HG03097 (cell line): ENCODE measurements at regions not wholly inside any gene's neighbourhood (a gene's known extent, or its start where the extent isn't known, plus 50 kb on each side); places are given as distances from the start of the nearest gene placed in this dataset.

Experiments used
- ATAC-seq: cut with Tn5 transposase; IDR thresholded peaks from one replicate; pipeline ENCODE4 v1.9.1; 2021; ENCODE audit not compliant: unreplicated experiment, low FRiP score

- ATAC-seq = no peak
These were observed 243.7 kb upstream of the BMPER start for GRCh38 chr7:33661430-33662160.

GRCh38 chr7:33666531-33666930 is 238.8 kb upstream of the BMPER start:
- ATAC-seq = no peak

- no peak for ATAC-seq
These were observed 238.1 kb upstream of the BMPER start for GRCh38 chr7:33667196-33667595.

- ATAC-seq = no peak
These were observed 236.1 kb upstream of the BMPER start for GRCh38 chr7:33669251-33669670.

- peak; percentile 61 for ATAC-seq
These were observed 233.6 kb upstream of the BMPER start for GRCh38 chr7:33671531-33672262.

GRCh38 chr7:33673029-33673700 is 232.2 kb upstream of the BMPER start:
- no peak for ATAC-seq

- ATAC-seq = no peak
These were observed 230.4 kb upstream of the BMPER start for GRCh38 chr7:33674804-33675411.

GRCh38 chr7:33677556-33677955 is 227.8 kb upstream of the BMPER start:
- ATAC-seq = no peak

- no peak for ATAC-seq
These were observed 226.6 kb upstream of the BMPER start for GRCh38 chr7:33678569-33679335.

- no peak for ATAC-seq
These were observed 224.7 kb upstream of the BMPER start for GRCh38 chr7:33680682-33681081.

GRCh38 chr7:33685503-33685902 is 219.8 kb upstream of the BMPER start:
- no peak for ATAC-seq

- no peak for ATAC-seq
These were observed 219.2 kb upstream of the BMPER start for GRCh38 chr7:33685981-33686683.

- ATAC-seq = no peak
These were observed 217.7 kb upstream of the BMPER start for GRCh38 chr7:33687625-33688024.

GRCh38 chr7:33691180-33691579 is 214.2 kb upstream of the BMPER start:
- ATAC-seq = no peak

GRCh38 chr7:33692956-33693355 is 212.4 kb upstream of the BMPER start:
- no peak for ATAC-seq

- ATAC-seq = no peak
These were observed 211.3 kb upstream of the BMPER start for GRCh38 chr7:33694006-33694405.

GRCh38 chr7:33697616-33698015 is 207.7 kb upstream of the BMPER start:
- ATAC-seq = no peak

- no peak for ATAC-seq
These were observed 207.3 kb upstream of the BMPER start for GRCh38 chr7:33698041-33698440.

- no peak for ATAC-seq
These were observed 206.6 kb upstream of the BMPER start for GRCh38 chr7:33698692-33699128.
